HEK293 (cell line): ENCODE measurements at regions not wholly inside any gene's neighbourhood (a gene's known extent, or its start where the extent isn't known, plus 50 kb on each side); places are given as distances from the start of the nearest gene placed in this dataset.

Experiments used
- CTCF ChIA-PET: fragments of 350-600 bp; formaldehyde crosslinking; extraction: SDS; loops from one replicate; lab custom pipeline; 2021; ENCODE audit warnings: antibody characterized with exemption; lab: Yijun Ruan, JAX
- POLR2A ChIA-PET: fragments of 300-600 bp; formaldehyde crosslinking; extraction: SDS; loops from one replicate; lab custom pipeline; 2020; ENCODE audit warnings: antibody characterized with exemption, inconsistent platforms; lab: Yijun Ruan, JAX
- H3K27ac ChIP-seq: fragments of 200-500 bp; sonication (Bioruptor generic); 2 replicates; pipeline ENCODE4 v1.5.1; 2014; ENCODE audit warnings: low read depth, low read length, control low read depth, inconsistent platforms; ENCODE audit errors: extremely low read depth
- H3K36me3 ChIP-seq, 2 experiments: fragments of 200-500 bp in 1 of 2; sonication (Bioruptor generic) in 1 of 2; 1 replicate in 1 of 2; 2 replicates in 1 of 2; pipeline ENCODE4 v1.5.1; 2014 to 2017; ENCODE audit warnings: inconsistent platforms in 2 of 2, low read length in 2 of 2; ENCODE audit not compliant: control insufficient read depth in 2 of 2, insufficient read depth in 1 of 2
- H3K4me1 ChIP-seq: fragments of 200-500 bp; sonication (Bioruptor generic); 2 replicates; pipeline ENCODE4 v1.5.1; 2014; ENCODE audit warnings: mild to moderate bottlenecking, low read length, inconsistent platforms; ENCODE audit not compliant: control insufficient read depth, insufficient read depth
- H3K4me3 ChIP-seq: 2 replicates; pipeline ENCODE4 v1.5.1; 2011; ENCODE audit warnings: low read depth, mild to moderate bottlenecking, control low read depth, low read length, moderate library complexity
- H3K9me3 ChIP-seq: fragments of 200-500 bp; sonication (Bioruptor generic); 2 replicates; pipeline ENCODE4 v1.5.1; 2014; ENCODE audit warnings: low read depth, low read length, inconsistent platforms; ENCODE audit not compliant: control insufficient read depth, insufficient read depth
- KLF9 ChIP-seq: fragments of 450-650 bp; formaldehyde crosslinking; IDR thresholded peaks from 2 replicates; pipeline ENCODE4 v1.5.1; 2016; ENCODE audit warnings: missing biosample characterization, missing genetic modification characterization, low read depth
- PATZ1 ChIP-seq: fragments of 450-650 bp; formaldehyde crosslinking; IDR thresholded peaks from 2 replicates; pipeline ENCODE4 v1.5.1; 2016; ENCODE audit warnings: missing biosample characterization, missing genetic modification characterization
- PBX3 ChIP-seq: sonication (generic); formaldehyde crosslinking; IDR thresholded peaks from 2 replicates; pipeline ENCODE4 v1.8.1; 2022; ENCODE audit warnings: mild to moderate bottlenecking, moderate library complexity, missing genetic modification reagents
- PRDM6 ChIP-seq: fragments of 450-650 bp; formaldehyde crosslinking; IDR thresholded peaks from 2 replicates; pipeline ENCODE4 v1.5.1; 2017; ENCODE audit warnings: missing biosample characterization, missing genetic modification characterization
- ZBTB10 ChIP-seq: fragments of 450-650 bp; formaldehyde crosslinking; IDR thresholded peaks from 2 replicates; pipeline ENCODE4 v1.5.1; 2016; ENCODE audit warnings: missing biosample characterization, missing genetic modification characterization
- ZBTB11 ChIP-seq: fragments of 450-650 bp; formaldehyde crosslinking; conservative IDR thresholded peaks from 2 replicates; pipeline ENCODE4 v1.5.1; 2016; ENCODE audit warnings: low read depth, missing biosample characterization, missing genetic modification characterization
- ZBTB17 ChIP-seq: fragments of 450-650 bp; formaldehyde crosslinking; IDR thresholded peaks from 2 replicates; pipeline ENCODE4 v1.5.1; 2016; ENCODE audit warnings: missing biosample characterization, missing genetic modification characterization
- ZBTB26 ChIP-seq: fragments of 450-650 bp; formaldehyde crosslinking; optimal IDR thresholded peaks from 2 replicates; pipeline ENCODE3; 2016; ENCODE audit warnings: missing biosample characterization, mild to moderate bottlenecking, missing genetic modification characterization
- ZNF157 ChIP-seq: fragments of 450-650 bp; formaldehyde crosslinking; IDR thresholded peaks from 2 replicates; pipeline ENCODE4 v1.5.1; 2016; ENCODE audit warnings: missing biosample characterization, missing genetic modification characterization
- ZNF266 ChIP-seq: fragments of 450-650 bp; formaldehyde crosslinking; IDR thresholded peaks from 2 replicates; pipeline ENCODE4 v1.5.1; 2016; ENCODE audit warnings: missing biosample characterization, missing genetic modification characterization, low read depth
- ZNF335 ChIP-seq: fragments of 450-650 bp; formaldehyde crosslinking; conservative IDR thresholded peaks from 2 replicates; pipeline ENCODE4 v1.5.1; 2016; ENCODE audit warnings: missing biosample characterization, missing genetic modification characterization
- ZNF366 ChIP-seq: fragments of 450-650 bp; formaldehyde crosslinking; conservative IDR thresholded peaks from 2 replicates; pipeline ENCODE4 v1.5.1; 2016; ENCODE audit warnings: missing biosample characterization, missing genetic modification characterization
- ZNF449 ChIP-seq: fragments of 450-650 bp; formaldehyde crosslinking; IDR thresholded peaks from 2 replicates; pipeline ENCODE4 v1.5.1; 2017; ENCODE audit warnings: missing biosample characterization, mild to moderate bottlenecking, missing genetic modification characterization, moderate library complexity
- ZNF623 ChIP-seq: fragments of 450-650 bp; formaldehyde crosslinking; IDR thresholded peaks from 2 replicates; pipeline ENCODE4 v1.5.1; 2016; ENCODE audit warnings: missing biosample characterization, missing genetic modification characterization
- ZNF660 ChIP-seq: fragments of 450-650 bp; IDR thresholded peaks from 2 replicates; pipeline ENCODE4 v1.5.1; 2018; ENCODE audit warnings: missing biosample characterization, mild to moderate bottlenecking, missing genetic modification characterization
- ZNF677 ChIP-seq: fragments of 450-650 bp; IDR thresholded peaks from 2 replicates; pipeline ENCODE4 v1.5.0; 2018; ENCODE audit warnings: missing biosample characterization, mild to moderate bottlenecking, missing genetic modification characterization, moderate library complexity
- ZNF777 ChIP-seq: fragments of 450-650 bp; formaldehyde crosslinking; IDR thresholded peaks from 2 replicates; pipeline ENCODE4 v1.5.1; 2017; ENCODE audit warnings: missing biosample characterization, missing genetic modification characterization, borderline replicate concordance
- ZXDB ChIP-seq: fragments of 450-650 bp; formaldehyde crosslinking; IDR thresholded peaks from 2 replicates; pipeline ENCODE4 v1.5.1; 2016; ENCODE audit warnings: missing biosample characterization, missing genetic modification characterization

- no peak for TF ChIP-seq ZNF335 (tag by site-specific recombination)
- TF ChIP-seq ZNF157 (tag by site-specific recombination): no peak
Observed at GRCh38 chr1:38580594-38580993, 279.0 kb downstream of the RRAGC start (continued).

- Histone ChIP-seq H3K4me1 (no peaks in the 10 kb centered on the region), H3K4me3 (no peak overlapping the region), H3K27ac (no peak overlapping the region), H3K36me3 (no peaks in the 10 kb centered on the region), H3K9me3 (no peaks in the 10 kb centered on the region)
- CTCF ChIA-PET: interaction anchor here (1.3 to 5.1 kb wide), 2 partner anchors 8 to 239 kb away, joined by 3 to 20 read pairs; no protein-coding TSS in a partner anchor
- TF ChIP-seq ZNF677 (tag by site-specific recombination) (no peak), PRDM6 (tag by site-specific recombination) (no peak), KLF9 (no peak), PATZ1 (tag by site-specific recombination) (no peak), ZBTB10 (tag by site-specific recombination) (no peak), ZNF449 (tag by site-specific recombination) (no peak), ZNF266 (no peak), ZNF623 (tag by site-specific recombination) (no peak)
- POLR2A ChIA-PET: no interaction called here
Observed at GRCh38 chr1:38579056-38579455, 280.5 kb downstream of the RRAGC start.

- Histone ChIP-seq H3K4me1 (no peaks in the 10 kb centered on the region), H3K4me3 (peak overlapping the region; percentile 27), H3K9me3 (no peaks in the 10 kb centered on the region), H3K36me3 (no peaks in the 10 kb centered on the region), H3K27ac (no peak overlapping the region)
- ChIA-PET CTCF (interaction anchor here (1.2 to 5.1 kb wide), 2 partner anchors 9 to 78 kb away, joined by 4 to 20 read pairs; no protein-coding TSS in a partner anchor), POLR2A (no interaction called here)
- TF ChIP-seq ZNF777 (peak; percentile 46; the same call in 1 of the 2 replicates), ZBTB11 (peak; percentile 24; the same call in 1 of the 2 replicates), ZNF660 (tag by site-specific recombination) (0 out of 2 replicates have a peak, but pooled peaks have one; percentile 15), ZXDB (tag by site-specific recombination) (no peak), ZBTB26 (tag by site-specific recombination) (peak; percentile 80), PBX3 (CRISPR knock-in tag) (no peak), ZBTB17 (tag by site-specific recombination) (peak; percentile 55), ZNF366 (tag by site-specific recombination) (peak; percentile 75)
Observed at GRCh38 chr1:38578271-38578951, 281.2 kb downstream of the RRAGC start.
